ENCODE measurements at regions not wholly inside any gene's neighbourhood (a gene's known extent, or its start where the extent isn't known, plus 50 kb on each side); places are given as distances from the start of the nearest gene placed in this dataset.

DNA sequence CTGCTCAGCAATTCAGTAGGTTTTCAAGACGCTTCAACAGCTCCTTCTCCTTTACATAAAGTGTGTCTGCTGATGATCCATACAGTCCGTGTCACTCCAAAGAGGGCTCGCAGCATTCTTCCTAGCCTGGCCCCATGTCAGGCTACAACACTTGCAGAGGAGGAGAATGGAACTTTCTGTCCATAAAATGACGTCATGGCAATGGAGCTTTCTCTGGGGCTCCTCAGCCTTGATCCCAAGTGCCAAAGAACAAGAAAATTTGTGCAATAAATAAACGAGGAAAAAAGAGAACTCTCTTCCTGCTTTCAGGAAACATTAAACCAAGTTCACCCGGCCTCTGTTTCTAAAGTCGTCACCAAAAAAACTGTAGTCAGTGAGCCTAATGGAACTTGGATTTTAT, 199.5 kb upstream of the MEIS1 start:
- intact Hi-C loops (cut with DNase I; ENCODE audit: low total_unique reads) (no loop called here), in situ Hi-C loops (cut with MboI; ENCODE audit: low sequenced_read_pairs in 4 of 4) (no loop called here)
- peak in 1 of 2 donors; percentile 21 for ATAC-seq
- Histone ChIP-seq H3K4me1 (no peaks in the 10 kb centered on the region), H3K27ac (peak overlapping the region in 1 of 4 donors; percentile 34), H3K9me3 (no peaks in the 10 kb centered on the region), H3K27me3 (no peaks in the 10 kb centered on the region), H3K4me3 (no peak overlapping the region), H3K36me3 (no peaks in the 10 kb centered on the region)
- TF ChIP-seq, protein P1, sequence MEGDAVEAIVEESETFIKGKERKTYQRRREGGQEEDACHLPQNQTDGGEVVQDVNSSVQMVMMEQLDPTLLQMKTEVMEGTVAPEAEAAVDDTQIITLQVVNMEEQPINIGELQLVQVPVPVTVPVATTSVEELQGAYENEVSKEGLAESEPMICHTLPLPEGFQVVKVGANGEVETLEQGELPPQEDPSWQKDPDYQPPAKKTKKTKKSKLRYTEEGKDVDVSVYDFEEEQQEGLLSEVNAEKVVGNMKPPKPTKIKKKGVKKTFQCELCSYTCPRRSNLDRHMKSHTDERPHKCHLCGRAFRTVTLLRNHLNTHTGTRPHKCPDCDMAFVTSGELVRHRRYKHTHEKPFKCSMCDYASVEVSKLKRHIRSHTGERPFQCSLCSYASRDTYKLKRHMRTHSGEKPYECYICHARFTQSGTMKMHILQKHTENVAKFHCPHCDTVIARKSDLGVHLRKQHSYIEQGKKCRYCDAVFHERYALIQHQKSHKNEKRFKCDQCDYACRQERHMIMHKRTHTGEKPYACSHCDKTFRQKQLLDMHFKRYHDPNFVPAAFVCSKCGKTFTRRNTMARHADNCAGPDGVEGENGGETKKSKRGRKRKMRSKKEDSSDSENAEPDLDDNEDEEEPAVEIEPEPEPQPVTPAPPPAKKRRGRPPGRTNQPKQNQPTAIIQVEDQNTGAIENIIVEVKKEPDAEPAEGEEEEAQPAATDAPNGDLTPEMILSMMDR (IDR thresholded peaks at IDR 0.05 in 4 of 5, conservative IDR thresholded peaks at IDR 0.05 in 1 of 5) = no peak
- no peak for TF ChIP-seq POLR2A (IDR thresholded peaks at IDR 0.05)
- peak in 1 of 2 donors; percentile 22 for DNase-seq

DNA sequence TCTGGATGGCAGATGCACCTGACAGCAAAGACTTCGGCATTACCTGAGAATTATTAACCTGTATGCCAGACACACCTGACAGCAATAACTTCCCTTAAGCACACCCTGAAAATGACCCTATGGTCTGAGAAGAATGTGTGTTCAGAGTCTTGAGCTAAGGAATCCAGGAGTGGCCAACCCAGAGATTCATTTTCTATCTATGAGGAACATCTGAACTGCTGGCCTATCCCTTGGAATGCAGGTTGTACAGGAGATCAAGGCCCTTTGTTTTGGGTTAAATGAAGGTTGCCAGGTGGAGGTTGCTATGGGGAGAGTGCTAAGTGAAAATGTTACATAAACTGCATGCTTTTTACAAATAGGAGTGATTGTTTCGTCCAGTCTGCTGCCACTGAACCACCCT, 200.9 kb upstream of the MEIS1 start:
- Histone ChIP-seq H3K4me1 (no peaks in the 10 kb centered on the region), H3K36me3 (no peaks in the 10 kb centered on the region), H3K9me3 (no peaks in the 10 kb centered on the region), H3K27ac (no peak overlapping the region), H3K27me3 (no peaks in the 10 kb centered on the region), H3K4me3 (no peak overlapping the region)
- DNase-seq (no peak), ATAC-seq (no peak)
- TF ChIP-seq, protein P1 (IDR thresholded peaks at IDR 0.05 in 4 of 5, conservative IDR thresholded peaks at IDR 0.05 in 1 of 5) = no peak
- no peak for TF ChIP-seq POLR2A (IDR thresholded peaks at IDR 0.05)
- intact Hi-C loops (cut with DNase I; ENCODE audit: low total_unique reads) (no loop called here), in situ Hi-C loops (cut with MboI; ENCODE audit: low sequenced_read_pairs in 4 of 4) (no loop called here)

DNA sequence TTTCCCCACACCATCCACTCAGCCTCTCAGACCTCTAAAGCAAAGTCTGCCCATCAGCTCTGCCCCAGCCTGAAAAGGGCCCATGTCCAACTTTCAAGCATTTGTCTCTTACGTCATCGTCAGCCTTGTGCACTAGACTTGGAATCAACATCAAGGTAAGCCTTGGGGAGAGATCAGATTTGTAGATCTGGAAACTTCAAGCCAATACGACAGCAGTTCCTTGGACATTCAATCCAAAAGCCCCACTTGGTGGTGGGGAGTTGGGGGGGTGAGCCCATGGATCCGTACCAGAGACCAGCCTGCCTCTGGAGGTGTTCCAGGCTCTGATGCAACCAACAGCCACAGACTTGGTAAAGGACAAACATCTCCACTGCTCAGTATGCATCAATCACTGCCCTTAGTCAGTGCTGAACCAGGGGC, 206.8 kb upstream of the MEIS1 start:
- H3K27ac ChIP-seq = no peak overlapping the region
- ATAC-seq = peak; percentile 75 to 85
- no peak for TF ChIP-seq POLR2A (IDR thresholded peaks at IDR 0.05)
- TF ChIP-seq, protein P1 (IDR thresholded peaks at IDR 0.05 in 4 of 5, conservative IDR thresholded peaks at IDR 0.05 in 1 of 5) = no peak
- intact Hi-C loops (cut with DNase I; ENCODE audit: low total_unique reads) = no loop called here
- in situ Hi-C loops (cut with MboI; ENCODE audit: low sequenced_read_pairs in 4 of 4) = no loop called here
- DNase-seq = peak in 1 of 2 donors; percentile 64
- no peaks in the 10 kb centered on the region for H3K27me3 ChIP-seq
- no peak overlapping the region for H3K4me3 ChIP-seq
- no peaks in the 10 kb centered on the region for H3K4me1 ChIP-seq
- H3K36me3 ChIP-seq = no peaks in the 10 kb centered on the region
- no peaks in the 10 kb centered on the region for H3K9me3 ChIP-seq

DNA sequence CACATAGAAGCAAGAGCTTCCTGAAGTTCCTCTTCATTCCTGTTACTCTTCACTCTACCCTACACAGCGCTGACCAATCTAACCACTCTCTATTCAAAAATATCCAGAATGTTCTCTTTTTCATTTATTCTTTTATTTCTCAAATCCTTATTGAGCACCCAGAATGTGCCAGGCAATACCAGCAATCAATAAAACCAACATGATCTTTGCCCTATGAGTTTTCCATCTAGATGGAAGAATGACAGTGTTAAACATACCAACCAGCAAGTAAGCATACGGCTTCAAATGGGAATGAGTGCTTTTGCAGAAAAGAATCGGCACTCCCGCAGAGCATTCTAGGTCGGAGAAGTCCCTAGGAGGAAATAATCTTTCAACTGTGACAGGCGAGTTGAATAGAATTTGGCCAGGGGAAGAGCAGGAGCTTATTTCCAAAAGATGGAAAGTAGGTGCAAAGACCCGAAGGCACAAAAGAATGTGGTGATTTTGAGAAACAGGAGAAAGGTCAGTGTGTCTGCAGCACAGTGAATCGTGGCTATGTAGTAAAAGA, 217.8 kb upstream of the MEIS1 start:
- Histone ChIP-seq H3K27ac (no peak overlapping the region), H3K27me3 (no peaks in the 10 kb centered on the region), H3K9me3 (no peaks in the 10 kb centered on the region), H3K4me3 (no peak overlapping the region), H3K36me3 (no peaks in the 10 kb centered on the region), H3K4me1 (no peaks in the 10 kb centered on the region)
- ATAC-seq (no peak), DNase-seq (no peak)
- intact Hi-C loops (cut with DNase I; ENCODE audit: low total_unique reads) (no loop called here), in situ Hi-C loops (cut with MboI; ENCODE audit: low sequenced_read_pairs in 4 of 4) (no loop called here)
- no peak for TF ChIP-seq POLR2A (IDR thresholded peaks at IDR 0.05)
- TF ChIP-seq, protein P1 (IDR thresholded peaks at IDR 0.05 in 4 of 5, conservative IDR thresholded peaks at IDR 0.05 in 1 of 5) = no peak

DNA sequence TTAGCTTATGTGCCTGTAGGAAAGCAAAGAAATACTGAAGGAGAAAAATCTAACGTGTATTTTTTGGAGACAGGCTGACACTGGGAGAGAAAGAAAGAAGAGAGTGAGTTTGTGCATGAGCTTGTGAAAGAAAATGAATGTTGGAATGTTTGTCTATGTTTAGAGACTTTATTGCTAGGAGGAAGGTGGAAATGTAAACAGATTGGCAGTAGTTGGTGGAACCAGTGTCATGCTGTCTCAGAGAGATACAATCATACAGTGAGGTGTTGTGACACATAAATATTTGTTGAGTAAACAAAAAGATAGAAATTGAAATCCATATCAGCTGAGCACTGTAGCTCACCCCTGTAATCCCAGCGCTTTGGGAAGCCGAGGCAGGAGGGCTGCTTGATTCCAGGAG, 222.2 kb upstream of the MEIS1 start:
- Histone ChIP-seq H3K27me3 (no peaks in the 10 kb centered on the region), H3K36me3 (no peaks in the 10 kb centered on the region), H3K4me3 (no peak overlapping the region), H3K27ac (no peak overlapping the region), H3K9me3 (no peaks in the 10 kb centered on the region), H3K4me1 (no peaks in the 10 kb centered on the region)
- no peak for TF ChIP-seq POLR2A (IDR thresholded peaks at IDR 0.05)
- TF ChIP-seq, protein P1 (IDR thresholded peaks at IDR 0.05 in 4 of 5, conservative IDR thresholded peaks at IDR 0.05 in 1 of 5) = no peak
- intact Hi-C loops (cut with DNase I; ENCODE audit: low total_unique reads) (no loop called here), in situ Hi-C loops (cut with MboI; ENCODE audit: low sequenced_read_pairs in 4 of 4) (no loop called here)
- ATAC-seq (no peak), DNase-seq (no peak)
